ENCODE measurements at regions not wholly inside any gene's neighbourhood (a gene's known extent, or its start where the extent isn't known, plus 50 kb on each side); places are given as distances from the start of the nearest gene placed in this dataset.
A peak's percentile ranks its signal among the peaks of the same experiment; 100 is the strongest.

DNA sequence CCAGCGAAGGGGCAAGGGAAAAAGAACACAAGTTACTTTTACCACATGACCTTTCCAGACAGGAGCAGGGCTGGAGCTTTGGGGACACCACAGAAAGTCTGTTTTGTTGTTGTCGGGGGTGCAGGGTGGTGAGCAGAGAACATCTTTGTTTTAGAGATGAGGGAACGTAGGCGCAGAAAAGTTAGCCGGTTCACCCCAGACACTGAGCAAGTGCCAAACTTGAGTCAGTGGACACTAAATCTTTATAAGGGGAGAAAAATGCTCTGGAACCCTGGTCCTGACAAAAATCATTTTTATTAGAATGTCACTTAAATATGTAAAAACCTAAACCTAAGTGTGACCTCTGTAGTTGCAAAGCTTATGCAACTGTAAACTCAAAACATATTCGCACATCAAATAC lies 126.4 kb upstream of the GAS1 start:
- Histone ChIP-seq H3K4me1 (no peaks in the 10 kb centered on the region), H3K27ac (no peak overlapping the region), H3K9me3 (no peaks in the 10 kb centered on the region), H3K4me3 (no peak overlapping the region), H3K27me3 (no peaks in the 10 kb centered on the region), H3K36me3 (no peaks in the 10 kb centered on the region)
- DNase-seq: no peak
- 75 to 76% methylated on average over 6 of the region's 6 CpGs for WGBS, 2 donors
- FAIRE-seq: no peak
- intact Hi-C loops (cut with DNase I): no loop called here
- ATAC-seq: no peak
- TF ChIP-seq, protein P1, sequence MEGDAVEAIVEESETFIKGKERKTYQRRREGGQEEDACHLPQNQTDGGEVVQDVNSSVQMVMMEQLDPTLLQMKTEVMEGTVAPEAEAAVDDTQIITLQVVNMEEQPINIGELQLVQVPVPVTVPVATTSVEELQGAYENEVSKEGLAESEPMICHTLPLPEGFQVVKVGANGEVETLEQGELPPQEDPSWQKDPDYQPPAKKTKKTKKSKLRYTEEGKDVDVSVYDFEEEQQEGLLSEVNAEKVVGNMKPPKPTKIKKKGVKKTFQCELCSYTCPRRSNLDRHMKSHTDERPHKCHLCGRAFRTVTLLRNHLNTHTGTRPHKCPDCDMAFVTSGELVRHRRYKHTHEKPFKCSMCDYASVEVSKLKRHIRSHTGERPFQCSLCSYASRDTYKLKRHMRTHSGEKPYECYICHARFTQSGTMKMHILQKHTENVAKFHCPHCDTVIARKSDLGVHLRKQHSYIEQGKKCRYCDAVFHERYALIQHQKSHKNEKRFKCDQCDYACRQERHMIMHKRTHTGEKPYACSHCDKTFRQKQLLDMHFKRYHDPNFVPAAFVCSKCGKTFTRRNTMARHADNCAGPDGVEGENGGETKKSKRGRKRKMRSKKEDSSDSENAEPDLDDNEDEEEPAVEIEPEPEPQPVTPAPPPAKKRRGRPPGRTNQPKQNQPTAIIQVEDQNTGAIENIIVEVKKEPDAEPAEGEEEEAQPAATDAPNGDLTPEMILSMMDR (IDR thresholded peaks at IDR 0.05): no peak

GRCh38 chr9:87075537-87075936 lies 128.2 kb upstream of the GAS1 start:
- Histone ChIP-seq H3K27me3 (no peaks in the 10 kb centered on the region), H3K4me3 (no peak overlapping the region), H3K9me3 (no peaks in the 10 kb centered on the region), H3K27ac (no peak overlapping the region), H3K36me3 (no peaks in the 10 kb centered on the region), H3K4me1 (no peaks in the 10 kb centered on the region)
- ATAC-seq (no peak), DNase-seq (no peak), FAIRE-seq (no peak)
- 93 to 98% methylated on average over 3 of the region's 3 CpGs for WGBS, 2 donors
- intact Hi-C loops (cut with DNase I): no loop called here
- TF ChIP-seq, protein P1 (IDR thresholded peaks at IDR 0.05): no peak

DNA sequence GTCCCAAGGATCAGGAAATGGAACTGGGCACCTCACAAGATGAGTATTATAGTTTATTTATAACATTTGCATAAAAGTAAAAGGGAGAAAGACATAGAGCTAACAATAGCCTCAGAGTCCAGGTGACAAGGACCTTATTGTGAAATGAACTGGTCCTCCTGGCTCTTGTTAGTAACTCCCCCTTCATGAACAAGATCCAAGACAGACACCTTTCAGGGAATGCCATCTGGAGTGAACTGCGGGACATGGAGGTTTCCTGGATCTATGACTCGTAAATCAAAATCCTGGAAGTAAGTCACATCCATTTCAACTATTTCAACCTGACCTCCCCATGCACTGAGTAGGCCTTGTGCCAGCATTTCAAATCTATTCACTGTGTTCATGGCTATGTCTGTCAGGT lies 129.5 kb upstream of the GAS1 start:
- FAIRE-seq (no peak), DNase-seq (no peak), ATAC-seq (no peak)
- intact Hi-C loops (cut with DNase I): no loop called here
- Histone ChIP-seq H3K9me3 (no peaks in the 10 kb centered on the region), H3K27ac (no peak overlapping the region), H3K27me3 (no peaks in the 10 kb centered on the region), H3K4me1 (no peaks in the 10 kb centered on the region), H3K4me3 (no peak overlapping the region), H3K36me3 (no peaks in the 10 kb centered on the region)
- WGBS, 2 donors: 88 to 90% methylated on average over 2 of the region's 2 CpGs
- TF ChIP-seq, protein P1 (IDR thresholded peaks at IDR 0.05): no peak

GRCh38 chr9:87077986-87078385 lies 130.7 kb upstream of the GAS1 start:
- intact Hi-C loops (cut with DNase I): no loop called here
- FAIRE-seq (no peak), ATAC-seq (no peak), DNase-seq (no peak)
- H3K4me1 ChIP-seq: no peaks in the 10 kb centered on the region
- WGBS, 2 donors: 79 to 91% methylated on average over 3 of the region's 3 CpGs
- no peak overlapping the region for H3K4me3 ChIP-seq
- H3K36me3 ChIP-seq: no peaks in the 10 kb centered on the region
- H3K27me3 ChIP-seq: no peaks in the 10 kb centered on the region
- H3K9me3 ChIP-seq: no peaks in the 10 kb centered on the region
- no peak overlapping the region for H3K27ac ChIP-seq
- TF ChIP-seq, protein P1 (IDR thresholded peaks at IDR 0.05): no peak

DNA sequence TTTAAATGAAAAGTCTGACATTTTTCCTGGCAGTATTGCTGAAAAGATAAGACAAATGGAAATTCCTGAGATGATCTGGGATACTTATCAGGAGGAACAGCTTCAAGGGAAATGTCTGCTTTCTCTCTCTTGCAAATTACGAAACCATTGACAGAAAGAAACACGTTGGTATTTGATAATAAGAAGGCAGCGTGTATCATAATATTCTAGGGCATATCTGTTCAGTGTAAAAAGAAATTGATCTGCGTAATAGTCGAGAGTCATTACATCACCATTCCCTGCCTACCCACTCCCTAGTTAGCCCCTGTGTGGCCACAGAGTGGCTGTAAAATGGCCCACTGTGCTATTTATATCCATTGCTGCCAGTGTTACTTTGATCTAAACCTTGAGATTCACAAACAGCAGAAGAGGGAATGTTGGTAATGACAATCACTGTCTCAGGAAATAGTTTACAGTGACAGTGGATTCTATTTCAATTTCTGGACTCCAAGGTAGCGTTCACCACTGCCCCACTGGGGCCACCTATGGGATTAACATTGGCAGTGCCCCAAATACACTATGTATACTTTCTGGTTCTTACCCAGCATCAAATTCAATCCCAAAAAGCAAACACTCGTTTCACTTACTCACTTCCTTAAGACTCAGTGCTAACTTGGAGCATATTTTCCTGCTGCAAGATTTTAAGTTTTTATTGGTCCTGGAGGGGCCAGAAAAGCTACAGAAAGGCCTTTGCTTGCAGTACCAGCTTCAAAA lies 133.4 kb upstream of the GAS1 start:
- Histone ChIP-seq H3K27ac (no peak overlapping the region), H3K9me3 (no peaks in the 10 kb centered on the region)

More for the DNA sequence above, 133.4 kb upstream of the GAS1 start:
- no peak for DNase-seq
- TF ChIP-seq, protein P1 (IDR thresholded peaks at IDR 0.05): no peak
- H3K4me1 ChIP-seq: no peaks in the 10 kb centered on the region
- intact Hi-C loops (cut with DNase I): no loop called here
- 49 to 51% methylated on average over 7 of the region's 7 CpGs for WGBS, 2 donors
- peak in 1 of 4 donors; percentile 46 for ATAC-seq
- no peak for FAIRE-seq
- no peak overlapping the region for H3K4me3 ChIP-seq
- H3K36me3 ChIP-seq: no peaks in the 10 kb centered on the region
- H3K27me3 ChIP-seq: no peaks in the 10 kb centered on the region

Data from pancreas (tissue), 10 donors.